ENCODE measurements at regions not wholly inside any gene's neighbourhood (a gene's known extent, or its start where the extent isn't known, plus 50 kb on each side); places are given as distances from the start of the nearest gene placed in this dataset.

DNA sequence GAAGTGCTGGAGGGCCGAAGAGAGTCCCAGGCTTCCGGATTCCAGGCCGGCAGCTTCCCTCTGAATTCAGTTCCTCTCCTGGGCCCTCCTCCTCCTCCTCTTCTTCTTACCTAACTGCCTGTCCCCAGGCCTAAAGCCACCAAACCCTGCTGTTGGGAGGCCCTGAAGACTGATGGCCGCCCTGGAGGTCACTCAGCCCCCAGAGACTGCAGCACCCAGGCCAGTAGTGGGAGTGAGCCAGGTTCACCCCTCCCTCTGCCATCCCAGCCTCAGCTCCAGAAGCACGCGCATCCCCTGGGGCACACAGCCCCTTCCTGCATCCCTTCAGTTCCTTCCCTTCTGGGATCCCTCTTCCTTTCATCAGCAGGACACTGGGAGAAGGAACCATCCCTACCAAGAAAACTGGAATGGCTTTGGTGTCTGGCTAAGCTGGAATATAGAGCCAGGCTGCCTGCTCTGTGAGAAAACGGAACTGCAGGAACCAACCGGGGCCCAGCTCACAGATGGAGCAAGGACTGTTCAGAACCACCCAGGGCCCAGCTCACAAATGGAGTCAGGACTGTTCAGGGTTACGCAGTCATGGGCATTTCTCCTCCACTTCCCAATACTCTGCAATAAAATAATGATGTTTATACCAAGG, 127.4 kb downstream of the NDUFA10 start:
- DNase-seq (ENCODE audit: low read depth), result no peak
- TF ChIP-seq, protein P1, sequence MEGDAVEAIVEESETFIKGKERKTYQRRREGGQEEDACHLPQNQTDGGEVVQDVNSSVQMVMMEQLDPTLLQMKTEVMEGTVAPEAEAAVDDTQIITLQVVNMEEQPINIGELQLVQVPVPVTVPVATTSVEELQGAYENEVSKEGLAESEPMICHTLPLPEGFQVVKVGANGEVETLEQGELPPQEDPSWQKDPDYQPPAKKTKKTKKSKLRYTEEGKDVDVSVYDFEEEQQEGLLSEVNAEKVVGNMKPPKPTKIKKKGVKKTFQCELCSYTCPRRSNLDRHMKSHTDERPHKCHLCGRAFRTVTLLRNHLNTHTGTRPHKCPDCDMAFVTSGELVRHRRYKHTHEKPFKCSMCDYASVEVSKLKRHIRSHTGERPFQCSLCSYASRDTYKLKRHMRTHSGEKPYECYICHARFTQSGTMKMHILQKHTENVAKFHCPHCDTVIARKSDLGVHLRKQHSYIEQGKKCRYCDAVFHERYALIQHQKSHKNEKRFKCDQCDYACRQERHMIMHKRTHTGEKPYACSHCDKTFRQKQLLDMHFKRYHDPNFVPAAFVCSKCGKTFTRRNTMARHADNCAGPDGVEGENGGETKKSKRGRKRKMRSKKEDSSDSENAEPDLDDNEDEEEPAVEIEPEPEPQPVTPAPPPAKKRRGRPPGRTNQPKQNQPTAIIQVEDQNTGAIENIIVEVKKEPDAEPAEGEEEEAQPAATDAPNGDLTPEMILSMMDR (conservative IDR thresholded peaks at IDR 0.05; ENCODE audit: low read length), result no peak
- no peak overlapping the region for H3K4me3 ChIP-seq (ENCODE audit: low read length)

DNA sequence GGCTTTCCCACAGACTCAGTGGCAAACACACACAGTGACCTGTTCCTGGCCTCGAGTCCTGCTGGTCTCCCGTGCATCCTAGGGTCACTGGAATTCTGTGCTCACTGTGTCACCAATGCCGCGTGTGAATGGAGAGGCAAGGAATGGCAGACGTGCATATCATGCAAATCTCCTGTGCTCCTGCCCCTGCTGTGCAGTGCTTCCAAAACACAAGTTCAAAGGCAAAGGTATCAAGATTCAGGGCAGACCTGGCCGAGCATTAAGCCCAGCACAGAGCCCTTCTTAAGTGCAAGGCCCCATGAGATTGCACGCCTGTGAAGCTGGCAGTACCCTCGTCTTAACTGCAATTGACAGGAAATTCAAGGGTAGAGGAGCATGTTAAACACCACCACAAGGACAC, 129.1 kb downstream of the NDUFA10 start:
- TF ChIP-seq, protein P1 (conservative IDR thresholded peaks at IDR 0.05; ENCODE audit: low read length), result no peak
- H3K4me3 ChIP-seq (ENCODE audit: low read length), result no peak overlapping the region
- no peak for DNase-seq (ENCODE audit: low read depth)

DNA sequence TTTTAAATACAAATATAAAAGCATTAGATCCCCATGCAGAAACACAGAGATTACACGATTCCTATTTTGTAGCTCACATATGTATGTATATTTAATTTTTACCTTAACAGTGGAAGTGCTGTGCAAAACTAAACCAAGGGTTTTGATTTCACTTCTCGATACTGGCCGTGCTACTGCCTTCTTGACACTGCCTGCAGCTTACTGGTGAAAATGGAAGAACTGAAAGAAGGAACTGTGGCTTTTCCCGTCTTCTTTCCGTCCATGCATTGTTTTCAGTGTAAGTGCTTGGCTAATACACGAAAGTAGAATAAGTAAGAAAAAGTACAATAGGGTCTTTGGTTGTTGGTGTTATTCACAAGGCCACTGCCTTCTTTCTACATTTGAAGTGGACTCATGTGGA, 129.5 kb downstream of the NDUFA10 start:
- DNase-seq (ENCODE audit: low read depth), result no peak

DNA sequence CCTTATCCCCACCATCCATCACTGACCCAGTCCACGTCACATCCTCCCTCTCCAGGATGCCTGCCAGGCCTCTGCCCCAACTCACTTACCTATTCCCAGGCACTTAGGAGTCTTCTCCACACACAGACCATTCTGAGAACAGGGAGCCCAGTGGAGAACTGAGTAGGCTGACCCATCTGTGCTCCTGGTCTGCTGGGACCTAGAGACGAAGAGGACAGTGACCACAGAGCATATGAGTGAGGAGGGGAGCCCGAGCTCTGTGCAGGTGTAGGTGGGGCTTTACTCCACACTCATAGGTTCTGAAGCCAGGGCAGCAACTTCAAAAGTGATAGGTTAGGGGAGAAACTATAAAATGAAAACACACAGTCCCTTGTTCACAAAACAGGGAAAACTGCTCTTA, 130.0 kb downstream of the NDUFA10 start:
- TF ChIP-seq, protein P1 (conservative IDR thresholded peaks at IDR 0.05; ENCODE audit: low read length), result no peak
- H3K4me3 ChIP-seq (ENCODE audit: low read length), result no peak overlapping the region
- no peak for DNase-seq (ENCODE audit: low read depth)

More for the DNA sequence above, 129.5 kb downstream of the NDUFA10 start:
- H3K4me3 ChIP-seq (ENCODE audit: low read length), result no peak overlapping the region
- TF ChIP-seq, protein P1 (conservative IDR thresholded peaks at IDR 0.05; ENCODE audit: low read length), result no peak

DNA sequence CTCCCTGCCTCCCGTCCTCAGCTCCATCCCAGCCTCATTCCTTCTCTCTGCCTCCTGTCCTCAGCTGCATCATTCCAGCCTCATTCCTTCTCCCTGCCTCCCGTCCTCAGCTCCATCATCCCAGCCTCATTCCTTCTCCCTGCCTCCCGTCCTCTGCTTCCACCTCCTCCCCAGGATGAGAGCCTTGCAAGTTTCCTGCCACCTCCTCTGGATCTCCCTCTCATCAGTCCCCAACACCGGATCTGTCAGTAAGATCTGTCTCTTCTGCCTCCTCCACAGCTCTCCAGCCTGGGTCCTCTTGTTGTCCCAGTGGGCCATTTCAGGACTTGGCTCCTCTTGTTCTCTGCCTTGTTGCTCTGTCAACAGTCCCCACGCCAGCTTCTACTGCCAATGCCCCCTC, 130.9 kb downstream of the NDUFA10 start:
- TF ChIP-seq, protein P1 (conservative IDR thresholded peaks at IDR 0.05; ENCODE audit: low read length), result no peak
- H3K4me3 ChIP-seq (ENCODE audit: low read length), result no peak overlapping the region
- no peak for DNase-seq (ENCODE audit: low read depth)

DNA sequence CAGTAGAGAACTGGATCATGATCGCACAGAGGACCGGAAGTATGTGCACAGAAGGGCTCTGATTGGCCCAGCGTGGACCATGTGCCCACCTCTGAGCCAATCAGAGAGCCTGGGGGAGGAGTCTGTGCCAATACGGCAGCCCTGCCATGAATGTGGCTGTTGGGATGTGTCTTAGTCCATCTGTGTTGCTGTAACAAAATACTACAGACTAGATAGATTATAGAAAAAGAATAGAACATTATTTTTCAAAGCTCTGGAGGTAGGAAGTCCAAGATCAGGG, 132.0 kb downstream of the NDUFA10 start:
- TF ChIP-seq, protein P1 (conservative IDR thresholded peaks at IDR 0.05; ENCODE audit: low read length), result no peak
- no peak for DNase-seq (ENCODE audit: low read depth)
- no peak overlapping the region for H3K4me3 ChIP-seq (ENCODE audit: low read length)

DNA sequence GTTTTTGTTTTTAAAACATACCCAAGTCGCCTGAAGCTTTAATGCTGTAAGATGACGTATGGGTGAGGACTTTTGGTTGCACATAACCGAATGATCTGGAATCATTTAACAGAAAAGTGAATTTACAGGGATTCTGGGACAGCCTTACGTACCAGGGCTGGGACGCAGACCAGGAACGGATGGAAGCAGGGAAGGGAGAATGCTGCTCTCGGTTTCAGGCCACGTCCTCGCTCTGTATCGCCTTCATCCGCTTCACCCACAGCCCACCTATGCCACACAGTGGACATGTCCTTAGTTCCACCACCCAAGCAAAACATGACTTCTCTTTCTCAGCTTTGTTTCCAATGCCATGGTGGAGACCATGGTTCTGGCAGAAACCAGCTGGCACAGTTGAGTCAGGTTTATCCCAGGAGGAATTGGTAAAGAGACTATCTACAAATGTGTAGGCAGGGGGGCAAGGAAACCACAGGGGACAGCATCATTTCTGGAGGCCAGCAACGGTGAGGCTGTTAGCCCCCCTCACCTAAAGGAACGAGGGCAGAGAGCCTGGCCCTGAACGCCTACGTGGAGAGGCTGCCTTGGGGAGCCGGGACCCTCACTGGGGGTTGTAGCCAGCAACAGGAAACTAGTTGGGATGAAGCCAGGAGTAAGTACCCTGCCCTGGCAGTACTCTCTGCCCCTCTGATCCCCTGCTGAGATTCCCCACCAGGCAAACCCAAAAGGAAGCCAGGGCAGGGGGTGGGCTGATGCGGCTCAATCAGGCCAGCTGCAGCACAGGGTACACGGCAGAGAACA, 132.5 kb downstream of the NDUFA10 start:
- TF ChIP-seq, protein P1 (conservative IDR thresholded peaks at IDR 0.05; ENCODE audit: low read length), result no peak
- DNase-seq (ENCODE audit: low read depth), result no peak
- H3K4me3 ChIP-seq (ENCODE audit: low read length), result no peak overlapping the region
